Mesothelial cell of epicardium (in vitro differentiated cells): ENCODE measurements at regions not wholly inside any gene's neighbourhood (a gene's known extent, or its start where the extent isn't known, plus 50 kb on each side); places are given as distances from the start of the nearest gene placed in this dataset.

Experiments used
- DNase-seq, 2 experiments: peaks; one replicate each; pipeline ENCODE4 v3.0.0; 2021; ENCODE audit warnings: low spot score in 2 of 2; ENCODE audit not compliant: unreplicated experiment in 2 of 2
- H3K27ac Mint-ChIP-seq: 2 replicates; pipeline ENCODE4 v1.8.0; 2021; ENCODE audit warnings: mixed read lengths
- H3K27me3 Mint-ChIP-seq: 2 replicates; pipeline ENCODE4 v1.8.0; 2021; ENCODE audit warnings: low read depth, mixed read lengths
- H3K36me3 Mint-ChIP-seq: 2 replicates; pipeline ENCODE4 v1.8.0; 2021; ENCODE audit warnings: mixed read lengths
- H3K4me1 Mint-ChIP-seq: 2 replicates; pipeline ENCODE4 v1.8.0; 2021; ENCODE audit warnings: mixed read lengths
- H3K4me3 Mint-ChIP-seq: 2 replicates; pipeline ENCODE4 v1.8.0; 2021; ENCODE audit warnings: mild to moderate bottlenecking, moderate library complexity, mixed read lengths
- H3K9me3 Mint-ChIP-seq: 2 replicates; pipeline ENCODE4 v1.8.0; 2021; ENCODE audit warnings: mixed read lengths
- TF ChIP-seq, protein P1 (sequence below): fragments of 200-600 bp; sonication (generic); IDR thresholded peaks from one replicate; pipeline ENCODE4 v1.5.0; 2021; ENCODE audit warnings: antibody characterized with exemption; ENCODE audit not compliant: unreplicated experiment

GRCh38 chr6:4192627-4193026, 57.3 kb upstream of the ECI2 start:
- Mint-ChIP-seq H3K4me1 (peaks cover 2% of the 10 kb centered on the region), H3K27ac (no peak overlapping the region), H3K9me3 (no peaks in the 10 kb centered on the region), H3K27me3 (no peaks in the 10 kb centered on the region), H3K36me3 (no peaks in the 10 kb centered on the region), H3K4me3 (no peak overlapping the region)
- TF ChIP-seq, protein P1, sequence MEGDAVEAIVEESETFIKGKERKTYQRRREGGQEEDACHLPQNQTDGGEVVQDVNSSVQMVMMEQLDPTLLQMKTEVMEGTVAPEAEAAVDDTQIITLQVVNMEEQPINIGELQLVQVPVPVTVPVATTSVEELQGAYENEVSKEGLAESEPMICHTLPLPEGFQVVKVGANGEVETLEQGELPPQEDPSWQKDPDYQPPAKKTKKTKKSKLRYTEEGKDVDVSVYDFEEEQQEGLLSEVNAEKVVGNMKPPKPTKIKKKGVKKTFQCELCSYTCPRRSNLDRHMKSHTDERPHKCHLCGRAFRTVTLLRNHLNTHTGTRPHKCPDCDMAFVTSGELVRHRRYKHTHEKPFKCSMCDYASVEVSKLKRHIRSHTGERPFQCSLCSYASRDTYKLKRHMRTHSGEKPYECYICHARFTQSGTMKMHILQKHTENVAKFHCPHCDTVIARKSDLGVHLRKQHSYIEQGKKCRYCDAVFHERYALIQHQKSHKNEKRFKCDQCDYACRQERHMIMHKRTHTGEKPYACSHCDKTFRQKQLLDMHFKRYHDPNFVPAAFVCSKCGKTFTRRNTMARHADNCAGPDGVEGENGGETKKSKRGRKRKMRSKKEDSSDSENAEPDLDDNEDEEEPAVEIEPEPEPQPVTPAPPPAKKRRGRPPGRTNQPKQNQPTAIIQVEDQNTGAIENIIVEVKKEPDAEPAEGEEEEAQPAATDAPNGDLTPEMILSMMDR = no peak
- no peak for DNase-seq

DNA sequence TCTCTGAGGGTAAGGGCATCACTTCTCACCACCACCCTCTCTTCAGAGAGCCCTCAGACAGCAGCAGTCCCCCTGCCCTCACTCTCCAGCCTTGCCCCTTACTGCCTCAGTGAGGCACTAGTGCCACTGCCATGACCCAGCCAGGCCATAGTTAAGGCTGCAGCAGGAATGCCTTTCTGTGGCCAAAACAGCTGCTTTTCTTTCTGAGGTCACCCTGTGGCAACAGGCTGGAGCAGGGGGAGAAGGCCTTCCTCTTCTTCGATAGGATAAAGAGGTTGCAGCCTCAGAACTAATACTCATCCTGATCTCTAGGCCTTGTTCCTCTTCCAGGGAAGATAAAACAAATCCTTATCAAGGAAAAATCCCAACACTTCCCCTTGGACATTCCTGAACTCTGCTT, 56.8 kb upstream of the ECI2 start:
- no peak overlapping the region for H3K4me3 Mint-ChIP-seq
- no peaks in the 10 kb centered on the region for H3K27me3 Mint-ChIP-seq
- H3K27ac Mint-ChIP-seq = no peak overlapping the region
- H3K36me3 Mint-ChIP-seq = no peaks in the 10 kb centered on the region
- no peaks in the 10 kb centered on the region for H3K4me1 Mint-ChIP-seq
- H3K9me3 Mint-ChIP-seq = no peaks in the 10 kb centered on the region
- TF ChIP-seq, protein P1 = no peak
- no peak for DNase-seq

GRCh38 chr6:4191271-4191721, 55.9 kb upstream of the ECI2 start:
- TF ChIP-seq, protein P1 = no peak
- no peak for DNase-seq
- Mint-ChIP-seq H3K27me3 (no peaks in the 10 kb centered on the region), H3K27ac (no peak overlapping the region), H3K9me3 (no peaks in the 10 kb centered on the region), H3K4me1 (no peaks in the 10 kb centered on the region), H3K4me3 (no peak overlapping the region), H3K36me3 (no peaks in the 10 kb centered on the region)

- Mint-ChIP-seq H3K27me3 (no peaks in the 10 kb centered on the region), H3K36me3 (no peaks in the 10 kb centered on the region), H3K27ac (no peak overlapping the region), H3K9me3 (peaks cover 14% of the 10 kb centered on the region), H3K4me1 (no peaks in the 10 kb centered on the region), H3K4me3 (no peak overlapping the region)
- DNase-seq = no peak
- TF ChIP-seq, protein P1 = no peak
Observed at GRCh38 chr6:4189249-4189648, 53.9 kb upstream of the ECI2 start.

- H3K4me1 Mint-ChIP-seq = no peaks in the 10 kb centered on the region
- peaks cover 17% of the 10 kb centered on the region for H3K9me3 Mint-ChIP-seq
- no peak overlapping the region for H3K4me3 Mint-ChIP-seq
- no peaks in the 10 kb centered on the region for H3K27me3 Mint-ChIP-seq
- no peaks in the 10 kb centered on the region for H3K36me3 Mint-ChIP-seq
- TF ChIP-seq, protein P1 = no peak
- H3K27ac Mint-ChIP-seq = no peak overlapping the region
- DNase-seq = no peak
Observed at GRCh38 chr6:4188801-4189200, 53.4 kb upstream of the ECI2 start.

- no peaks in the 10 kb centered on the region for H3K4me1 Mint-ChIP-seq
- H3K9me3 Mint-ChIP-seq = peaks cover 29% of the 10 kb centered on the region
- no peak overlapping the region for H3K27ac Mint-ChIP-seq
- no peaks in the 10 kb centered on the region for H3K27me3 Mint-ChIP-seq
- no peaks in the 10 kb centered on the region for H3K36me3 Mint-ChIP-seq
- no peak for DNase-seq
- TF ChIP-seq, protein P1 = no peak
- H3K4me3 Mint-ChIP-seq = no peak overlapping the region
Observed at GRCh38 chr6:4187480-4187879, 52.1 kb upstream of the ECI2 start.
